C1 segment of cervical spinal cord (tissue), 14 donors: ENCODE measurements at regions not wholly inside any gene's neighbourhood (a gene's known extent, or its start where the extent isn't known, plus 50 kb on each side); places are given as distances from the start of the nearest gene placed in this dataset.
"Not testable (repeated sequence)": the region's sequence is repeated elsewhere in the genome, so short reads cannot be mapped to it uniquely, and the experiment has no call there.

Source experiments
- DNase-seq, 14 donors: peaks; one replicate each; lab custom pipeline; 2025; lab: John Stamatoyannopoulos, UW

GRCh38 chr3:59230379-59230778 is 180.6 kb upstream of the CFAP20DC start:
- not testable (repeated sequence) for DNase-seq

DNA sequence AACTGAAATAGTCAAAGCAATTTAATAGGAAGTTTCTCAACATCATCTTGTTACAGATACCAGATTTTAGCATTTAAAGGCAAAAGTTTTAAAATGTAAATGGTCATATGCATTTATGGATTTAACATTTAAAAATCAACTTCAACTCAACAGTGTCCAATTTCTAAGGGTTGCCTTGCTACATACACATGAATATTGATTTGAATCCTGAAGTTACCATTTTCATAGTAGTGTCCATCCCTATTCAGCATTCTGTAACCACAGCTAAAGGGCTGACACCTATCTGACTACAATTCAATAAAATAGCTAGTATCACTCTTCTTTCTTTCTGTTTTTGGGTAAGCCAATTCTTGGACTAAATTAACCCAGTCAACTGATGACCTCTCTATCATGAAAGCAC is 164.0 kb upstream of the CFAP20DC start:
- no peak for DNase-seq

GRCh38 chr3:59212128-59212779 is 162.4 kb upstream of the CFAP20DC start:
- DNase-seq: peak in 1 of 14 donors; percentile 1

GRCh38 chr3:59210260-59210659 is 160.4 kb upstream of the CFAP20DC start:
- DNase-seq: no peak

DNA sequence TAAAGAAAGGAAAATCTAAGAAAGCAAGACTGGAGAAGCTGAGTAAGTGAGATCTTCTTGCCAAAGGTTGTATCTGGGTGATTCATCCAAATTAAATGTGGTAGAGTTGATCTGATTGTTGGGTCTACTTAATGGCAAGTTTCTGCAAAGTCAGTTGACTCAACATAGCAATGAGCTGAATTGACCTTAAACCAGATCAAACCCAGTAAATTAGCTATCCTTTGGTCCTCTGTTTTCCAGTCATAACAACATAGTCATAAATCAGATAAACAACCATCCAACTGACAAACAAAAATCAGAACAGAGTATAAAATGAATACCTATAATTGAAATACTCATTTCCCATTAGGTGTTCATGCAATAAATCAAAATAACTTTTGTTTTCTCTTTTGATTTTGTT is 142.6 kb upstream of the CFAP20DC start:
- DNase-seq: no peak

- DNase-seq: no peak
Observed at GRCh38 chr3:59191651-59192050, 141.8 kb upstream of the CFAP20DC start.

- DNase-seq: no peak
Observed at GRCh38 chr3:59189939-59190338, 140.1 kb upstream of the CFAP20DC start.

GRCh38 chr3:59189526-59189925 is 139.7 kb upstream of the CFAP20DC start:
- no peak for DNase-seq

- no peak for DNase-seq
Observed at GRCh38 chr3:59186725-59187124, 136.9 kb upstream of the CFAP20DC start.

DNA sequence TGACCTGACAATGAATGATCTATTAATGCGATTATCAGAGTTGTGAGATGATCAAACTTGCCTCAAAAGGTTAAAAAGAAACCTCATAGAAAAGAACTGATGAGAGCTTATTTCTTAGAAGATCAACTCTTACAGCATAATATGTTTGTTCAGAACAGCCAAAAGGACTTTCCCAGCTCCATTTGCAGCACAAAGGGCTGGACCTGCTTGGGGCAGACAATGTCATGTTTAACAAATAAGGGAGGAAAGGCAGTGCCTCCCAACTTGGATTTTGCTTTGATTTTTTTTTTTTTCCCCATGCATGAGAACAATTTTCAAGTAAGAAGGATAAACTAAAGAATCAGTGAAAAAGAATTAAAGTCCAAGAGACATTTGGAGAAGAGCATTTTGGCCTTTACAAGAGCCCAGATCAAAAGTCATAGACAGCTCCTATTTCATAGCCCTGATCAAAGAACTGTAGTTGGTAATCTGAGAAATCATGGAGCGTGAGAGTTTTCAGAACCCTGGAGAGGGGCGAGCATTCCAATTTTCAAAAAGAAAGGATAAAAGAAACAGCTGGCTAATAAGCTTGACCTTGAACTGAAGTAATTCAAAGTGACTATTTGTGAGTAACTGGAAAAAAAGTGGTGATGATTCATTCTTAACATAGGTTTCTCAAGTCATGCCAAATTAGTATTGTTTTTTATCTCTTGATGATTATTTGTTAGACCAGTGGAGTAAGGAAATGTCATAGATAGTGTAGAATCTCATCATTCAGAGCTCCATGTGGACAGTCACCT is 136.0 kb upstream of the CFAP20DC start:
- no peak for DNase-seq

DNA sequence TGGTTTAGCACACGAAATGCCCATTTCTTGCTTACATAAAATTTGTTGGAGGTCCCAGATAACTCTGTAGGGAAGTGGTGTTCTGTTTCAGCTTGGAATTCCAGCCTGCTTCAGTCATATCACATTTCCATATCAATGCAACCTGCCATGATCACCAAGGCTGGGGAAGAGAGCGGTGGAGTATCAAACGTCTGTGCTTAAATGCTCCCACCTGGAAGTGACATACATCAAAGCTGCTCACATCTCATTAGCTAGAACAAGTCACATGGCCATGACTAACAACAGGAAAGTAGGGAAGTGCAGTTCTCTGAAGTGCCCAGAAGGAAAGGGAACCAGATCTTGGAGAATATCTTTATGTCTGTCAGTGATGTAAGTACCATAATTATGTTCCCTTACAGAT is 130.2 kb upstream of the CFAP20DC start:
- no peak for DNase-seq

- no peak for DNase-seq
Observed at GRCh38 chr3:59178698-59179097, 128.9 kb upstream of the CFAP20DC start.

DNA sequence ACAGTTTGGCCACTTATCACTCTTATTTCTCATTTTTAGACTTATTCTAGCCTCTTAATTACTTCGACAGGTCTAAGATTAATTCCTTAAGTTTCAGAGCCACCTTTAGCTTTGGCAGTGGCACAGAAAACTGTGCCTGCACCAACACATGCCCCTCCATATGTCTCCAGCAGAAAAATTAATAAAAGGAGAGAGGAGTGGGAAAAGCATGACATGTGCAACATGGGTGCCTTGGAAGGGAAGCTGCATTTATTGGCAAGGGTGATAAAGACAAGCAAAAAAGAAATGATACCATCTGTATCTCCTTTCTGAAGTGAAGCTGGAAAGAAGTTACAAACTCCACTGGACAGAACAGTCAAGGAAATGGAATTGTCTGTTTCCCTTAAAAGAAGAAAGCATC is 121.7 kb upstream of the CFAP20DC start:
- DNase-seq: no peak

DNA sequence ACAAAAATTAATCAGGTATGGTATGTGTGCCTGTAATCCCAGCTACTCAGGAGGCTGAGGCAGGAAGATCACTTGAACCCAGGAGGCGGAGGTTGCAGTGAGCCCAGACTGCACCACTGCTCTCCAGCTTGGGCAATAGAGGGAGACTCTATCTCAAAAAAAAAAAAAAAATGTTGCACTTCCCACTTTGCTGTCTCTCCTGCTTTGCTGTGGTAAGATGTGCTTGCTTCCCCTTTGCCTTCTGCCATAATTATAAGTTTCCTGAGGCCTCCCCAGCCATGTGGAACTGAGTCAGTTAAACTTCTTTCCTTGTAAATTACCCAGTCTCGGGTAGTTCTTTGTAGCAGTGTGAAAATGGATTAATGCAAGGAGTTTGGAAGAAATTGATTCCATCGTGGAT is 120.3 kb upstream of the CFAP20DC start:
- not testable (repeated sequence) for DNase-seq

GRCh38 chr3:59167756-59168155 is 117.9 kb upstream of the CFAP20DC start:
- no peak for DNase-seq

GRCh38 chr3:59163953-59164352 is 114.1 kb upstream of the CFAP20DC start:
- no peak for DNase-seq

DNA sequence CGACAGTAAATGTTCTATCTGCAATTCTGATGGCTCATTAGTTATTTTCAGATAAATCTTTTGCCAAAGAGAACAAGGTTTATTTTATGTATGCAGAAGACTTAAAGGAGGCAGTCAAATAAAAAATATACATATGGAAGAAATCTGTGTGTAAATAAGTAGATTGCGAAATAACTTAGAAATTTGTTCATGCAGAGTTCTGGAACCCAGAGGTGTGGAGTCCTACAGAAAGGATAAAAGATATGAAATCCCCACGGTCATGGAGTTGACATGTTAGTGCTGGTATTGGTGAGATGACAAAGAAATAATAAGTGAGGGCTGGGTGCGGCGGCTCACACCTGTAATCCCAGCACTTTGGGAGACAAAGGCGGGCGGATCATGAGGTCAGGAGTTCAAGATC is 111.2 kb upstream of the CFAP20DC start:
- DNase-seq: no peak

- DNase-seq: no peak
Observed at GRCh38 chr3:59160133-59160746, 110.4 kb upstream of the CFAP20DC start.

GRCh38 chr3:59153648-59154047 is 103.8 kb upstream of the CFAP20DC start:
- DNase-seq: no peak

DNA sequence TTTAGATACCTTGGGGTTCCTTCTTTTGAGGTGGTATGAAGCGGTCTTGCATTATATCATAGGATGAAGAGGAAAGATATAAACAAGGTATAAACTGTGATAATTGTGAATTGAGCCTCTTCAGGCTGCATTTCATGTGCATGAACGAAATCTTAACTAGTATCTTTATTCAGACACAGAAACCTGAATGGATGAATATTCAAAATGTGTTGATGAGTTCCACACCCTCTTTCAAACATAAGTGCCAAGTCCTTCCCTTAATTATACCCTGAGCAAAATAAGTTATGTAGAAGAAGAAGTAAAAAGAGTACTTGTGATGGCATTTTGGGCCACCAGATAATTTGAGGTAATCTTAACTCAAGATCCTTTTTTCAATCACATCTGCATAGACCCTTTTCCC is 103.1 kb upstream of the CFAP20DC start:
- DNase-seq: no peak

DNA sequence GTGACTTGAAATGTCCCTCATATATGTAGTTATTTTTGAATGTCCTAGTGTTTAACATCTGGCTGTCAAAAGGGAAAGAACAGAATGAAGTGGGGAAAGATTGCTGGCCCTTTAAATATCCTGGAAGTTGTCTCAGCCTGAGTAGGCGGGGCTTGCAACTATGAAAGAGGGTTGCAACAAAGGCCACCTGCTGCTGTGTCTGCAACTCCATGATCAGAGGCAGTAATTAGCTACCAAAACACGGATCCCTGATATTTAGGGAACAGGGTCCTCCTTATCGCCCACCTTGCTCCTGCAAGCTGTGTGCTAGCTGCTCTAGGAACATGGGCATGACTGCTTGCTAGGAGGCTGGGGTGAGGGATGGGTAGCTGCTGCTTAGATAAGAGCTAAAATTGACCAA is 100.2 kb upstream of the CFAP20DC start:
- no peak for DNase-seq

DNA sequence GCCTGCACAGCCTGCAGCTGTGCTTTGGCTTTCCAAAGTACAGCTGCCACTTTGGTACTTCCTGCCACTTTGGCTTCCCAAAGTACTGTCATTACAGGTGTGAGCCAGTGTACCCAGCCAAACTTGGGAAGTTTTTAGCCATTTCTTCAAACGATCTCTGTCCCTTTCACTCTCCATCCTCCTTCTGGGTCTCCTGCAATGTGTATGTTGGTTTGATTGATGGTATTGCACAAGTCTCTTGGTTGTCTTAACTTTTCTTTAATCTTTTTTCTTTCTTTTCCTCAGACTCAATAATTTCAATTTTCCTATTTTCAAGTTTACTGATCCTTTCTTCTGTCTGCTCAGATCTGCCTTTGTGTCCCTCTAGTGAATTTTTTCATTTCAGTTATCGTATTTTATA is 99.3 kb upstream of the CFAP20DC start:
- no peak for DNase-seq

GRCh38 chr3:59143447-59143846 is 93.6 kb upstream of the CFAP20DC start:
- no peak for DNase-seq
